ENCODE measurements at regions not wholly inside any gene's neighbourhood (a gene's known extent, or its start where the extent isn't known, plus 50 kb on each side); places are given as distances from the start of the nearest gene placed in this dataset.

DNA sequence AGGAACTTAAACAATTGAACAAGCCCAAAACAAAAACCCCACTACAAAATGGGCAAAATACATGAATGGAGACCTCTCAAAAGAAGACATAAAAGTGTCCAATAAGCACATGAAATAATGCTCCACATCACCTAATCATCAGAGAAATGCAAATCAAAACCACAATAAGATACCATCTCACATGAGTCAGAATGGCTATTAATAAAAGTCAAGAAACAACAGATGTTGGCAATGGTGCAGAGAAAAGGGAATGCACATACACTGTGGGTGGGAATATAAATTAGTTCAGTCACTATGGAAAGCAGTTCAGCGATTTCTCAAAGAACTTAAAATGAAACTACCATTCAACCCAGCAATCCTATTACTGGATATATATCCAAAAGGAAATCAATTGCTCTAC, 337.4 kb upstream of the GRIA1 start:
- DNase-seq (ENCODE audit: low read depth), result no peak
- TF ChIP-seq, protein P1, sequence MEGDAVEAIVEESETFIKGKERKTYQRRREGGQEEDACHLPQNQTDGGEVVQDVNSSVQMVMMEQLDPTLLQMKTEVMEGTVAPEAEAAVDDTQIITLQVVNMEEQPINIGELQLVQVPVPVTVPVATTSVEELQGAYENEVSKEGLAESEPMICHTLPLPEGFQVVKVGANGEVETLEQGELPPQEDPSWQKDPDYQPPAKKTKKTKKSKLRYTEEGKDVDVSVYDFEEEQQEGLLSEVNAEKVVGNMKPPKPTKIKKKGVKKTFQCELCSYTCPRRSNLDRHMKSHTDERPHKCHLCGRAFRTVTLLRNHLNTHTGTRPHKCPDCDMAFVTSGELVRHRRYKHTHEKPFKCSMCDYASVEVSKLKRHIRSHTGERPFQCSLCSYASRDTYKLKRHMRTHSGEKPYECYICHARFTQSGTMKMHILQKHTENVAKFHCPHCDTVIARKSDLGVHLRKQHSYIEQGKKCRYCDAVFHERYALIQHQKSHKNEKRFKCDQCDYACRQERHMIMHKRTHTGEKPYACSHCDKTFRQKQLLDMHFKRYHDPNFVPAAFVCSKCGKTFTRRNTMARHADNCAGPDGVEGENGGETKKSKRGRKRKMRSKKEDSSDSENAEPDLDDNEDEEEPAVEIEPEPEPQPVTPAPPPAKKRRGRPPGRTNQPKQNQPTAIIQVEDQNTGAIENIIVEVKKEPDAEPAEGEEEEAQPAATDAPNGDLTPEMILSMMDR (IDR thresholded peaks at IDR 0.05; ENCODE audit: insufficient read depth, low read depth, low read length, missing control alignments), result no peak

DNA sequence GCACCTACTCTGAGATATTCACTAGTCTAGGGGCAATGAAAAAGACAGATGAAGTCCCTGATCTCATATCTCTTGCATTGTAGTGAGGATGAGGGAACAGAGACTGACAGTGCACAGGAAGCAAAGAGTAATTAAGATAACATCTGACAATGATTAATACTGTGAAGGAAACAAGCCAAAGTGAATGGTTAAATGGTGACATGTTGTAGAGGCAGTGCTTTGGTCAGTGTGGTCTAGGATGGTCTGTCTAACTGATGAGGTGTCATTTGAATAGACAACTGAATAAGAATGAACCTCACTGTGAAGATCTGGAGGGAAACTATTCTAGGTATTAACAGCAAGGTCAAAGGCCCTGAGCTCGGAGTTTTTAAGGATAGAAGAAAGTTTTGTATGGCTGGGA, 333.3 kb upstream of the GRIA1 start:
- no peak for DNase-seq (ENCODE audit: low read depth)
- TF ChIP-seq, protein P1 (IDR thresholded peaks at IDR 0.05; ENCODE audit: insufficient read depth, low read depth, low read length, missing control alignments), result no peak
- no peak overlapping the region for H3K4me3 ChIP-seq (ENCODE audit: low read depth, low read length)

More for the DNA sequence above, 337.4 kb upstream of the GRIA1 start:
- H3K4me3 ChIP-seq (ENCODE audit: low read depth, low read length), result no peak overlapping the region

DNA sequence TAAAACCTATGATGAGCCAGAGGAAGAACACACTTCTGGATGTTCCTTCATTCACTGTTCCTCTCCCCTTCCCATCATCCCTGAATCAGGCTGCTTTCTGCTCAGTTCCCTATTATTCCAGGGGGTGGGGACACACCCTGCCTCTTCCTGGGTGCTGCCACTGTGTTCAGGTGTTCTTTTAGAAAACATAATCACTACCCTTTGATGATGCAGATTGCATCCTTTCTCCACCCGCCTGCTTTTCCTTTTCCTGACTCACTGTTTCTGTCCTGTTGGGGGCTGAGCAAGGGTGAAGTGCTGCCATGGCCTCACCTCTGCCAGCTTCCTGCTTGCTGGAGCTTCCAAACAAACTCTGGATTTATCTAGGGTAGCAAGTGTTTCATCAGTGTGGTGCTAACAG, 331.9 kb upstream of the GRIA1 start:
- H3K4me3 ChIP-seq (ENCODE audit: low read depth, low read length), result no peak overlapping the region
- TF ChIP-seq, protein P1 (IDR thresholded peaks at IDR 0.05; ENCODE audit: insufficient read depth, low read depth, low read length, missing control alignments), result no peak
- no peak for DNase-seq (ENCODE audit: low read depth)

DNA sequence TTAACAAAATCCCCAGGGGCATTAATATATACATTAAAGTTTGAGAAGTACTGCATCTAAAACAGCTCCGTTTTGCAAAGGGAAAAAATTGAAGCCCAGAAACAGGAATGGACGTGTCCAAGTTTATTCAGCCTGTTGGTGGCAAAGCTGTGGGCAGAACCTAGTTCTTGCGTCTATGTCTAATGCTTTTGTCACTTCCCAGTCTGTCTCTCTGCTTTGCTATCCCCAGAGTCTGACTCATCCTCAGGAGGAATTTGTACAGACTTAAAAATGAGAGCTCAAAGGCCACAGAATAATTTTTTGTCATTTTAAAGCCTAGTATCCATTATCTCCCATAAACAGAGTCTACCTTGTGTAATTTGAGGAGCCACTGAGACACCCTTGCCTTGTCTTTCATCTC, 330.9 kb upstream of the GRIA1 start:
- no peak for DNase-seq (ENCODE audit: low read depth)
- no peak overlapping the region for H3K4me3 ChIP-seq (ENCODE audit: low read depth, low read length)
- TF ChIP-seq, protein P1 (IDR thresholded peaks at IDR 0.05; ENCODE audit: insufficient read depth, low read depth, low read length, missing control alignments), result no peak

DNA sequence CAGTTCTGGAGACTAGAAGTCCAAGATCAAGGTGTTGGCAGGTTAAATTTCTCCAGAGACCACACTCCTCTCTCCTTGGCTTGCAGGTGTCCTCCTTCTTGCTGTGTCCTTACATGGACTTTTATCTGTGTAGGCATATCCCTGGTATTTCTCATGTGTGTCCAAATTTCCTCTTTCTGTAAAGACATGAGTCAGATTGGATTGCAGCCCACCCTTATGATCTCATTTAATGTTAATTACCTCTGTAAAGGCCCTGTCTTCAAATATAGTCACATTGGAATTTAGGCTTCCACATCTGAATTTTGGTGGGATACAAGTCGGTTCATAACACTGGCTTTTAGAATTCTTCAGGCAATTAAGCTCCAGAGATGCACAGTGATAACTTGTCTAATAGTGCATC, 322.2 kb upstream of the GRIA1 start:
- TF ChIP-seq, protein P1 (IDR thresholded peaks at IDR 0.05; ENCODE audit: insufficient read depth, low read depth, low read length, missing control alignments), result no peak
- DNase-seq (ENCODE audit: low read depth), result no peak
- no peak overlapping the region for H3K4me3 ChIP-seq (ENCODE audit: low read depth, low read length)

DNA sequence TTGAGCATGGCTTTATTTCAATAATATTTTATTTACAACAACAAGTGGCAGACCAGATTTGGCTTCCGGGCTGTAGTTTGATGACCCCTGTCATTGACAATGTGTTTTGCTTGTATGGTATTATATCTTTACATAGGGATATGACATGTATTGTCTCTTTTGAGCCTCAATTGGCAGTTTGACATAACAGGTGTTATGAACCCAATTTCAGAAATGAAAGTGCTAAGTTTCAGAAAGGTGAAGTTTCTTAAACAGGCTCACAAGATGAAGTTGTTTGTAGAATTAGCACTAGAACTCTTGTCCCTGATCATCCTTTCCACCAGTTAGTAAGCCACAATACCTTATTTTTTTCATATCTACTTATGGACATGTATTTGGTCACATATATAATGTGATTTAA, 303.0 kb upstream of the GRIA1 start:
- no peak for DNase-seq (ENCODE audit: low read depth)
- TF ChIP-seq, protein P1 (IDR thresholded peaks at IDR 0.05; ENCODE audit: insufficient read depth, low read depth, low read length, missing control alignments), result no peak
- no peak overlapping the region for H3K4me3 ChIP-seq (ENCODE audit: low read depth, low read length)

DNA sequence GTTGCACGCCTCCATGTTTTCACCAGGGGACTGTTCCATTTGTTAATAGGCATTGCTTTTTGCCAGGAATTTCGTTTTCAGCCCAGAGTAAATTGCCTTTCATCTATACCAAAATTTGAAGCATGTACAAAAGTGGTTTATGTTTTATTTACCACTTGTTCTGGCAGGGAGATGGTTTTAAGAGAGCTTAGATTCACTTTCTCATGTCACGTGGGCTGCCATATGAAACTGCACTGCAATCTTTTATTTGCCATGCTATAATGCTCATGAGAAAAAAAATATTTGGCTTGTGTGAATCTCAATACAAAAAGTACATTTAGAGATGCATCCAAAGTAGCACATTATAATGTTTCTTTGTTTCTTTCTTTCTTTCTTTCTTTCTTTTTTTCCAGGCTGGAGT, 284.1 kb upstream of the GRIA1 start:
- TF ChIP-seq, protein P1 (IDR thresholded peaks at IDR 0.05; ENCODE audit: insufficient read depth, low read depth, low read length, missing control alignments), result no peak
- DNase-seq (ENCODE audit: low read depth), result no peak
- no peak overlapping the region for H3K4me3 ChIP-seq (ENCODE audit: low read depth, low read length)

Data from GM12865 (cell line).